ENCODE measurements at regions not wholly inside any gene's neighbourhood (a gene's known extent, or its start where the extent isn't known, plus 50 kb on each side); places are given as distances from the start of the nearest gene placed in this dataset.
"Not testable (repeated sequence)": the region's sequence is repeated elsewhere in the genome, so short reads cannot be mapped to it uniquely, and the experiment has no call there.

DNA sequence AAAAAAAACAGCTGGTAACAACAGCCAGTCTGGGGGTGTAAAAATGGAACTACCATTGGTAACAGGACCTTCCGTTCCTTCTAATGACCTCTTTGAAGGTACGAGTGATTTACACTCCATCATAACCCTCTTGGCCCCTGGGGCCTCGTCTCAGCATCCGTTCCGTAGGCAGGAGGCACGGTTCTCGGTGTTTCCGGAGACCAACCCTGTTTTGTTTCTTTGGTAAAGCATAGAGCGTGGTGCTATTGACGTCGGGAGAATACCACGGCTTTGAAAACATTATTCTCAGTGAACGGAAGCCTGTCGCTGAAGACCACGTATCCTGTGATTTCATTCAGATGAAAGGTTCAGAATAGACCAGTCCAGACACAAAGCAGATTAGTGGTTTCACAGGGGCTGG, 198.9 kb downstream of the ASMT start:
- no peaks in the 10 kb centered on the region for H3K79me2 ChIP-seq (ENCODE audit: insufficient read depth, low read length)
- no peak overlapping the region for H3K4me2 ChIP-seq (ENCODE audit: insufficient read depth, low read length)
- H4K20me1 ChIP-seq (ENCODE audit: insufficient read depth, low read length): no peaks in the 10 kb centered on the region
- TF ChIP-seq, protein P1, sequence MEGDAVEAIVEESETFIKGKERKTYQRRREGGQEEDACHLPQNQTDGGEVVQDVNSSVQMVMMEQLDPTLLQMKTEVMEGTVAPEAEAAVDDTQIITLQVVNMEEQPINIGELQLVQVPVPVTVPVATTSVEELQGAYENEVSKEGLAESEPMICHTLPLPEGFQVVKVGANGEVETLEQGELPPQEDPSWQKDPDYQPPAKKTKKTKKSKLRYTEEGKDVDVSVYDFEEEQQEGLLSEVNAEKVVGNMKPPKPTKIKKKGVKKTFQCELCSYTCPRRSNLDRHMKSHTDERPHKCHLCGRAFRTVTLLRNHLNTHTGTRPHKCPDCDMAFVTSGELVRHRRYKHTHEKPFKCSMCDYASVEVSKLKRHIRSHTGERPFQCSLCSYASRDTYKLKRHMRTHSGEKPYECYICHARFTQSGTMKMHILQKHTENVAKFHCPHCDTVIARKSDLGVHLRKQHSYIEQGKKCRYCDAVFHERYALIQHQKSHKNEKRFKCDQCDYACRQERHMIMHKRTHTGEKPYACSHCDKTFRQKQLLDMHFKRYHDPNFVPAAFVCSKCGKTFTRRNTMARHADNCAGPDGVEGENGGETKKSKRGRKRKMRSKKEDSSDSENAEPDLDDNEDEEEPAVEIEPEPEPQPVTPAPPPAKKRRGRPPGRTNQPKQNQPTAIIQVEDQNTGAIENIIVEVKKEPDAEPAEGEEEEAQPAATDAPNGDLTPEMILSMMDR (IDR thresholded peaks at IDR 0.05; ENCODE audit: extremely low read depth, low read depth, low read length): no peak
- no peaks in the 10 kb centered on the region for H3K9me3 ChIP-seq (ENCODE audit: low read depth, low read length)
- no peaks in the 10 kb centered on the region for H3K4me1 ChIP-seq (ENCODE audit: insufficient read depth, low read length)
- no peaks in the 10 kb centered on the region for H3K36me3 ChIP-seq (ENCODE audit: insufficient read depth, low read length)
- H3K4me3 ChIP-seq (ENCODE audit: insufficient read depth, low read length): no peak overlapping the region
- no peaks in the 10 kb centered on the region for H3K27me3 ChIP-seq (ENCODE audit: insufficient read depth, low read length)
- no peak overlapping the region for H3K27ac ChIP-seq (ENCODE audit: low read depth, low read length)
- no peak for DNase-seq (ENCODE audit: insufficient read length, low spot score, missing footprints)
- no peak overlapping the region for H2AFZ ChIP-seq (ENCODE audit: low read length)

- TF ChIP-seq, protein P1 (IDR thresholded peaks at IDR 0.05; ENCODE audit: extremely low read depth, low read depth, low read length): no peak
- Histone ChIP-seq H3K9me3 (ENCODE audit: low read depth, low read length) (no peaks in the 10 kb centered on the region), H3K27me3 (ENCODE audit: insufficient read depth, low read length) (no peaks in the 10 kb centered on the region), H3K4me3 (ENCODE audit: insufficient read depth, low read length) (no peak overlapping the region), H3K4me2 (ENCODE audit: insufficient read depth, low read length) (no peak overlapping the region), H2AFZ (ENCODE audit: low read length) (no peak overlapping the region), H3K79me2 (ENCODE audit: insufficient read depth, low read length) (no peaks in the 10 kb centered on the region), H3K36me3 (ENCODE audit: insufficient read depth, low read length) (no peaks in the 10 kb centered on the region), H3K4me1 (ENCODE audit: insufficient read depth, low read length) (no peaks in the 10 kb centered on the region), H4K20me1 (ENCODE audit: insufficient read depth, low read length) (no peaks in the 10 kb centered on the region), H3K27ac (ENCODE audit: low read depth, low read length) (no peak overlapping the region)
- DNase-seq (ENCODE audit: insufficient read length, low spot score, missing footprints): no peak
Observed at GRCh38 chrX:1815456-1816175, 200.8 kb downstream of the ASMT start.

- H3K27ac ChIP-seq (ENCODE audit: low read depth, low read length); DNase-seq (ENCODE audit: insufficient read length, low spot score, missing footprints); H3K4me2 ChIP-seq (ENCODE audit: insufficient read depth, low read length); H3K36me3 ChIP-seq (ENCODE audit: insufficient read depth, low read length); H4K20me1 ChIP-seq (ENCODE audit: insufficient read depth, low read length); H3K4me3 ChIP-seq (ENCODE audit: insufficient read depth, low read length); H3K79me2 ChIP-seq (ENCODE audit: insufficient read depth, low read length); H3K27me3 ChIP-seq (ENCODE audit: insufficient read depth, low read length); H3K4me1 ChIP-seq (ENCODE audit: insufficient read depth, low read length); H2AFZ ChIP-seq (ENCODE audit: low read length); H3K9me3 ChIP-seq (ENCODE audit: low read depth, low read length): not testable (repeated sequence)
Observed at GRCh38 chrX:1816387-1816982, 201.6 kb downstream of the ASMT start.

- H2AFZ ChIP-seq (ENCODE audit: low read length): no peak overlapping the region
- no peaks in the 10 kb centered on the region for H3K36me3 ChIP-seq (ENCODE audit: insufficient read depth, low read length)
- no peaks in the 10 kb centered on the region for H3K4me1 ChIP-seq (ENCODE audit: insufficient read depth, low read length)
- no peak overlapping the region for H3K4me3 ChIP-seq (ENCODE audit: insufficient read depth, low read length)
- TF ChIP-seq, protein P1 (IDR thresholded peaks at IDR 0.05; ENCODE audit: extremely low read depth, low read depth, low read length): no peak
- H3K9me3 ChIP-seq (ENCODE audit: low read depth, low read length): no peaks in the 10 kb centered on the region
- H4K20me1 ChIP-seq (ENCODE audit: insufficient read depth, low read length): no peaks in the 10 kb centered on the region
- no peak overlapping the region for H3K4me2 ChIP-seq (ENCODE audit: insufficient read depth, low read length)
- no peak overlapping the region for H3K27ac ChIP-seq (ENCODE audit: low read depth, low read length)
- no peak for DNase-seq (ENCODE audit: insufficient read length, low spot score, missing footprints)
- H3K79me2 ChIP-seq (ENCODE audit: insufficient read depth, low read length): no peaks in the 10 kb centered on the region
- H3K27me3 ChIP-seq (ENCODE audit: insufficient read depth, low read length): no peaks in the 10 kb centered on the region
Observed at GRCh38 chrX:1821846-1822245, 207.0 kb downstream of the ASMT start.
